Thyroid gland (tissue), 4 donors: ENCODE measurements at regions not wholly inside any gene's neighbourhood (a gene's known extent, or its start where the extent isn't known, plus 50 kb on each side); places are given as distances from the start of the nearest gene placed in this dataset.
"Not testable (repeated sequence)": the region's sequence is repeated elsewhere in the genome, so short reads cannot be mapped to it uniquely, and the experiment has no call there.

ENCODE experiments used
- CTCF ChIP-seq, 6 experiments: fragments of 200-600 bp in 3 of 6; fragments of 450-650 bp in 3 of 6; sonication (generic) in 3 of 6; IDR thresholded peaks; one replicate each; pipeline ENCODE4 v1.5.1; 2016 to 2019; ENCODE audit warnings: antibody characterized with exemption in 6 of 6, mild to moderate bottlenecking in 2 of 6, inconsistent platforms in 1 of 6, moderate library complexity in 1 of 6
- POLR2A ChIP-seq, 2 donors: fragments of 450-650 bp; IDR thresholded peaks; one replicate each; pipeline ENCODE4 v1.6.1; 2017; ENCODE audit warnings: antibody characterized with exemption in 2 of 2, mild to moderate bottlenecking in 2 of 2, moderate library complexity in 1 of 2

- not testable (repeated sequence) for TF ChIP-seq POLR2A, CTCF (IDR thresholded peaks at IDR 0.05)
Observed at GRCh38 chr2:91466780-91467363, 2775.4 kb downstream of the RPIA start.
